ENCODE measurements at regions not wholly inside any gene's neighbourhood (a gene's known extent, or its start where the extent isn't known, plus 50 kb on each side); places are given as distances from the start of the nearest gene placed in this dataset.

DNA sequence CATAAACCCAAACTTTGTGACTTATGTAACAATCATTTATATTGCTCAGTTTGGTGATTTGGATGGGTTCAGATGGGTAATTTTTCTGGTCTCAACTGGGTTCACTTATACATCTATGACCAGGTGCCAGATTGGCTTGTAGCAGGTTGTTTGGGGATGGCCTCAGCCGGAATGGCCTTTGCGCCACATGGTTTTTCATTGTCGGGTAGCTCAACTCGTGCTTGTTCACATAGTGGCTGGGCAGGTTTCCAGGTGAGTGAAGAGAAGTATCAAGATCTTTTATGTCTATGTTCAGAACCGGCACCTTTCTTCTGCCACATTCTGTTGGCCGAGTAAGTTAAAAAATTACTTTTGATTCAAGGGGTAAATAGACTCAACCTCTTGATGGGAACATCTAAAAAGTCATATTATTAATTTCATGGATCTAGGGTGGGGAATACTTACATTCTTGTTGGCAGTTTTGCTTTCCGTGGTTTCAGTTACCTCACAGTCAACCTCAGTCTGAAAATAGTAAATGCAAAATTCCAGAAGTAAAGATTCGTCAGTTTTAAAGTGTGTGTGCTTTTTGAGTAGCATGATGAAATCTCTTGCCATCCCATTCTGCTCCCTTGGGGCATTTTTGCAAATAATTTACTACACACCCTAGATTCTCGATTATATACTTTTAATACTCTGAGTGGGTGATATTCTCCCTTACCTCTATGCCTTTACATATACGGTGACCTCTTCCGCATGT, 745.7 kb upstream of the CCDC54 start:
- Histone ChIP-seq H3K36me3 (ENCODE audit: control insufficient read depth in 4 of 4, insufficient read depth in 3 of 4, low read depth in 1 of 4, low read length in 3 of 4) (no peaks in the 10 kb centered on the region), H3K9ac (ENCODE audit: low read depth in 1 of 2, low read length in 2 of 2) (no peak overlapping the region), H3K27me3 (ENCODE audit: control insufficient read depth in 4 of 4, insufficient read depth in 4 of 4, low read length in 3 of 4) (no peaks in the 10 kb centered on the region), H3K27ac (ENCODE audit: low read depth in 1 of 2, low read length in 2 of 2) (no peak overlapping the region), H3K4me1 (ENCODE audit: control insufficient read depth in 4 of 4, insufficient read depth in 4 of 4, low read length in 3 of 4) (no peaks in the 10 kb centered on the region), H3K4me3 (ENCODE audit: low read depth in 1 of 3, low read length in 3 of 3) (no peak overlapping the region), H3K9me3 (ENCODE audit: control insufficient read depth in 4 of 4, low read length in 3 of 4) (no peaks in the 10 kb centered on the region)
- no peak for DNase-seq (ENCODE audit: low spot score)
- 89% methylated on average over 11 of the region's 11 CpGs for WGBS
- TF ChIP-seq NR2F2 (IDR thresholded peaks at IDR 0.05) (no peak), RXRA (IDR thresholded peaks at IDR 0.05) (no peak), FOXA2 (IDR thresholded peaks at IDR 0.05) (no peak), YY1 (IDR thresholded peaks at IDR 0.05) (no peak), GABPA (IDR thresholded peaks at IDR 0.05 in 1 of 2, conservative IDR thresholded peaks at IDR 0.05 in 1 of 2) (no peak), HNF4A (conservative IDR thresholded peaks at IDR 0.05) (no peak), SP1 (IDR thresholded peaks at IDR 0.05) (no peak), EGR1 (IDR thresholded peaks at IDR 0.05; ENCODE audit: low read depth in 2 of 2) (no peak), RAD21 (IDR thresholded peaks at IDR 0.05) (no peak), JUND (IDR thresholded peaks at IDR 0.05) (no peak), FOXA1 (IDR thresholded peaks at IDR 0.05) (no peak), TAF1 (conservative IDR thresholded peaks at IDR 0.05) (no peak)
- TF ChIP-seq, protein P1, sequence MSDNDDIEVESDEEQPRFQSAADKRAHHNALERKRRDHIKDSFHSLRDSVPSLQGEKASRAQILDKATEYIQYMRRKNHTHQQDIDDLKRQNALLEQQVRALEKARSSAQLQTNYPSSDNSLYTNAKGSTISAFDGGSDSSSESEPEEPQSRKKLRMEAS (IDR thresholded peaks at IDR 0.05), result no peak
- TF ChIP-seq, protein P2, sequence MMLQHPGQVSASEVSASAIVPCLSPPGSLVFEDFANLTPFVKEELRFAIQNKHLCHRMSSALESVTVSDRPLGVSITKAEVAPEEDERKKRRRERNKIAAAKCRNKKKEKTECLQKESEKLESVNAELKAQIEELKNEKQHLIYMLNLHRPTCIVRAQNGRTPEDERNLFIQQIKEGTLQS (IDR thresholded peaks at IDR 0.05), result no peak
- TF ChIP-seq, protein P3, sequence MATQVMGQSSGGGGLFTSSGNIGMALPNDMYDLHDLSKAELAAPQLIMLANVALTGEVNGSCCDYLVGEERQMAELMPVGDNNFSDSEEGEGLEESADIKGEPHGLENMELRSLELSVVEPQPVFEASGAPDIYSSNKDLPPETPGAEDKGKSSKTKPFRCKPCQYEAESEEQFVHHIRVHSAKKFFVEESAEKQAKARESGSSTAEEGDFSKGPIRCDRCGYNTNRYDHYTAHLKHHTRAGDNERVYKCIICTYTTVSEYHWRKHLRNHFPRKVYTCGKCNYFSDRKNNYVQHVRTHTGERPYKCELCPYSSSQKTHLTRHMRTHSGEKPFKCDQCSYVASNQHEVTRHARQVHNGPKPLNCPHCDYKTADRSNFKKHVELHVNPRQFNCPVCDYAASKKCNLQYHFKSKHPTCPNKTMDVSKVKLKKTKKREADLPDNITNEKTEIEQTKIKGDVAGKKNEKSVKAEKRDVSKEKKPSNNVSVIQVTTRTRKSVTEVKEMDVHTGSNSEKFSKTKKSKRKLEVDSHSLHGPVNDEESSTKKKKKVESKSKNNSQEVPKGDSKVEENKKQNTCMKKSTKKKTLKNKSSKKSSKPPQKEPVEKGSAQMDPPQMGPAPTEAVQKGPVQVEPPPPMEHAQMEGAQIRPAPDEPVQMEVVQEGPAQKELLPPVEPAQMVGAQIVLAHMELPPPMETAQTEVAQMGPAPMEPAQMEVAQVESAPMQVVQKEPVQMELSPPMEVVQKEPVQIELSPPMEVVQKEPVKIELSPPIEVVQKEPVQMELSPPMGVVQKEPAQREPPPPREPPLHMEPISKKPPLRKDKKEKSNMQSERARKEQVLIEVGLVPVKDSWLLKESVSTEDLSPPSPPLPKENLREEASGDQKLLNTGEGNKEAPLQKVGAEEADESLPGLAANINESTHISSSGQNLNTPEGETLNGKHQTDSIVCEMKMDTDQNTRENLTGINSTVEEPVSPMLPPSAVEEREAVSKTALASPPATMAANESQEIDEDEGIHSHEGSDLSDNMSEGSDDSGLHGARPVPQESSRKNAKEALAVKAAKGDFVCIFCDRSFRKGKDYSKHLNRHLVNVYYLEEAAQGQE (IDR thresholded peaks at IDR 0.05), result no peak
- TF ChIP-seq, protein P4, sequence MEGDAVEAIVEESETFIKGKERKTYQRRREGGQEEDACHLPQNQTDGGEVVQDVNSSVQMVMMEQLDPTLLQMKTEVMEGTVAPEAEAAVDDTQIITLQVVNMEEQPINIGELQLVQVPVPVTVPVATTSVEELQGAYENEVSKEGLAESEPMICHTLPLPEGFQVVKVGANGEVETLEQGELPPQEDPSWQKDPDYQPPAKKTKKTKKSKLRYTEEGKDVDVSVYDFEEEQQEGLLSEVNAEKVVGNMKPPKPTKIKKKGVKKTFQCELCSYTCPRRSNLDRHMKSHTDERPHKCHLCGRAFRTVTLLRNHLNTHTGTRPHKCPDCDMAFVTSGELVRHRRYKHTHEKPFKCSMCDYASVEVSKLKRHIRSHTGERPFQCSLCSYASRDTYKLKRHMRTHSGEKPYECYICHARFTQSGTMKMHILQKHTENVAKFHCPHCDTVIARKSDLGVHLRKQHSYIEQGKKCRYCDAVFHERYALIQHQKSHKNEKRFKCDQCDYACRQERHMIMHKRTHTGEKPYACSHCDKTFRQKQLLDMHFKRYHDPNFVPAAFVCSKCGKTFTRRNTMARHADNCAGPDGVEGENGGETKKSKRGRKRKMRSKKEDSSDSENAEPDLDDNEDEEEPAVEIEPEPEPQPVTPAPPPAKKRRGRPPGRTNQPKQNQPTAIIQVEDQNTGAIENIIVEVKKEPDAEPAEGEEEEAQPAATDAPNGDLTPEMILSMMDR (IDR thresholded peaks at IDR 0.05; ENCODE audit: low read depth, low read length, missing input control), result no peak
- TF ChIP-seq, protein P5, sequence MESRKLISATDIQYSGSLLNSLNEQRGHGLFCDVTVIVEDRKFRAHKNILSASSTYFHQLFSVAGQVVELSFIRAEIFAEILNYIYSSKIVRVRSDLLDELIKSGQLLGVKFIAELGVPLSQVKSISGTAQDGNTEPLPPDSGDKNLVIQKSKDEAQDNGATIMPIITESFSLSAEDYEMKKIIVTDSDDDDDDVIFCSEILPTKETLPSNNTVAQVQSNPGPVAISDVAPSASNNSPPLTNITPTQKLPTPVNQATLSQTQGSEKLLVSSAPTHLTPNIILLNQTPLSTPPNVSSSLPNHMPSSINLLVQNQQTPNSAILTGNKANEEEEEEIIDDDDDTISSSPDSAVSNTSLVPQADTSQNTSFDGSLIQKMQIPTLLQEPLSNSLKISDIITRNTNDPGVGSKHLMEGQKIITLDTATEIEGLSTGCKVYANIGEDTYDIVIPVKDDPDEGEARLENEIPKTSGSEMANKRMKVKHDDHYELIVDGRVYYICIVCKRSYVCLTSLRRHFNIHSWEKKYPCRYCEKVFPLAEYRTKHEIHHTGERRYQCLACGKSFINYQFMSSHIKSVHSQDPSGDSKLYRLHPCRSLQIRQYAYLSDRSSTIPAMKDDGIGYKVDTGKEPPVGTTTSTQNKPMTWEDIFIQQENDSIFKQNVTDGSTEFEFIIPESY (IDR thresholded peaks at IDR 0.05), result no peak

Measured in liver (tissue), 8 donors.